CD4-positive, alpha-beta T cell treated with Interleukin-1 beta for 1 hour (primary cell): ENCODE measurements at regions not wholly inside any gene's neighbourhood (a gene's known extent, or its start where the extent isn't known, plus 50 kb on each side); places are given as distances from the start of the nearest gene placed in this dataset.

Experiments
- DNase-seq, 2 donors: peaks; one replicate each; pipeline ENCODE4 v3.0.0-alpha.2; 2020 to 2022

DNA sequence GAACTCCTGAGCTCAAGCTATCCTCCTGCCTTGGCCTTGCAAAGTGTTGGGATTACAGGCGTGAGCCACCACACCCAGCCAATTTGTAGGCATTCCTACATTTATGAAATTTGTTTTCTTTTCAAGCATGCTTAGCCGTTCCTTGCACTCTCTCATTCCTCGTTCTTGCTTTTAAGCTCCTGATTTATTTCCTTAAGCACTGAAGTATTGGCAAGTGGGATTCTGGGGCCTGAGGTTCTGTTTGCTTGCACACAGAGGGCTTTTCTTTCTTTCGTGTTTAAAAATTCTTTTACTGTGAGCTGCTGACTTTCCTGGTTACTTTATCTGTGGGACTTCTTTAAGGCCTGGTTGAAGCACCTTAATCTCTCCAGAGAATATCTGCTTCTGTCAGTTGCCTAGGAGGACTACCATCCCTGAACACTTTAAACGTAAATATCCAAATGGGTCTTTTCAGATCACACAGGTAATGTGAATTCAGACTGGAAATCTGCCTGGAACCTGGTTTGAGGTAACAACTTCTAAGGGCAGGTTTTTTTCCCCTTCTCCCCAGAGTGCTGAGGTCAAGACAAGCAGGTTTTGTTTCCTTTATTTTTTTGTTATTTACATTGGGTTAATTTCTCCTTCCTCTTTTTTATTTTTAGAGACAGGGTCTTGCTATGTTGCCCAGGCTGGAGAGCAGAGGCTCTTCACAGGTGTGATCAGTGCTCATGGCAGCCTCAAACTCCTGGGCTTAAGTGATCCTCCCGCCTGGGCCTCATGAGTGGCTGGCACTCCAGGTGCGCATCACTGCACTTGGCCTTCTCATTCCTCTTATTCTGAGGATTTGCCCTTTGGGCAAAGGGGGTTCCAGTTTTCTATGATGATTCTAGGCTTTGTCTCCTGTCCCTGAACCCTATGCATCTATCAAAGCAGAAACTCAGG is 102.9 kb downstream of the PFKFB3 start:
- no peak for DNase-seq

DNA sequence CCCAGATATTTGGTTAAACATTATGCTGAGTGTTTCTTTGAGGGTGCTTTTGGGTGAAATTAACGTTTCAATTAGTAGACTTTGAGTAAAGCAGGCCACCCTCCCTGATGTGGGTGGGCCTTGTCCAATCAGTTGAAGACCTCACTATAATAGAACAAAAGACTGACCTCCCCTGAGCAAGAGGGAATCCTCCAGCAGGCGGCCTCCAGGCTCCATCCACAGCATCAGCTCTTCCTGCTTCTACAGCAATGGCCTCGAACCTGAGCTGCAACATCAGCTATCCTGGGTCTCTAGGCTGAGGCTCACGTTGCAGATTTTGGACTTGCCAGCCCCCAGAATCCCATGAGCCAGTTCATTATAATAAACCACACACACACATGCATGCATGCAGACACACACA is 104.2 kb downstream of the PFKFB3 start:
- DNase-seq: no peak

DNA sequence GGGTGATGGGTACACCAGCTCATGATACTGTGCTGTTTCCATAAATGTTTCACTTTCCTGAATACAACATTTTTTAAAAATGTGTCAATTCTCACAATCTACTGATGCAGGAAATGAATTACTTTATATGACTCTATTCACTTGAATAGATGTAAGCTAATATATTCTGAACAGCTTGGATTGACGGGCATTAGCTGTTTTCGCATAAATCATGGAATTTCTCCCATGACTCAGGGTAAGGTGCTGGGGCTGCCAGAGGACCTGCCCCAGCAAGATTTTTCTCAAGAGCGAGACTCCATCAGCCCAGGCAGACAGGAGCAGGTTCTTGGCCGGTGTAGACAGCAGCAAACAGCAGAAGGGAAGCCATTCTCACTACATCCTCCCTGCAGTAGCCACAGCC is 107.1 kb downstream of the PFKFB3 start:
- no peak for DNase-seq

- DNase-seq: no peak
Observed at GRCh38 chr10:6310977-6311376, 108.2 kb downstream of the PFKFB3 start.

- DNase-seq: no peak
Observed at GRCh38 chr10:6311700-6312330, 109.1 kb downstream of the PFKFB3 start.

GRCh38 chr10:6312636-6313035 is 109.9 kb downstream of the PFKFB3 start:
- no peak for DNase-seq

DNA sequence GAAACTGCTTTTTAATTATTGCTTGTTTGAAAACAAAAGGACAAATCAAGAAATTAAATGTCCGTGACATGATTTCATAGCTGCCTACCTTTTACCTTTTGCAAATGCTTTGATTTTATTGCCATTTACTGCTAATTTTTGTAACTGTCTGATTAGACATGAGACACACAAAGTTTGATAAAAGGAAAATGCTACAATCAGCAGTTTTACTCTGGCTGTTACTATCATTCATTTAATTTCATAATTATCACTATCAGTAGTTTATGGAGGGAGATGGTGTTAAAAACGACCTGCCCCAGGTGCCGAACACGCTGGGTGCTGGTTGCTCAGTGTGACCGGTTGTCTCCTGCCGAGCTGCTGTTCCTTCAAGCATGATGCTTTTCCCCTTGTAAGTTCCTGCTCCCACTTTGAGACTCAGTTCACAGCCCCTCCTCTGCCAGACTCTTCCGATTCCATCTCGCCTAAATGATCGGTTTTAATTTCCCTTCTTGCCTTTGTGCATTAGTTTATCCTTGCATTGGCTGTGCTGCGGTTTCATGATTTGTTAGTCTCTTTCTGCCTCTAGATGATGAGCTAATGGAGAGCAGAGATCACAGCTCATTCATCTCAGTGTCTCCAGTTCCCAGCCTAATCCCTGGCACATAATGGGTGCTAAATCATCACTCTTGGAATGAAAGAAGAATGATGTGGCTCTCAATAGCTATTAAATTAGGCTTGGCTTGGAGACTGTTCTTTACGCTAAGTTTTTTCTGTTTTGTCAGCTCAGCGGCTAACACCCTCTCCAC is 110.6 kb downstream of the PFKFB3 start:
- no peak for DNase-seq

DNA sequence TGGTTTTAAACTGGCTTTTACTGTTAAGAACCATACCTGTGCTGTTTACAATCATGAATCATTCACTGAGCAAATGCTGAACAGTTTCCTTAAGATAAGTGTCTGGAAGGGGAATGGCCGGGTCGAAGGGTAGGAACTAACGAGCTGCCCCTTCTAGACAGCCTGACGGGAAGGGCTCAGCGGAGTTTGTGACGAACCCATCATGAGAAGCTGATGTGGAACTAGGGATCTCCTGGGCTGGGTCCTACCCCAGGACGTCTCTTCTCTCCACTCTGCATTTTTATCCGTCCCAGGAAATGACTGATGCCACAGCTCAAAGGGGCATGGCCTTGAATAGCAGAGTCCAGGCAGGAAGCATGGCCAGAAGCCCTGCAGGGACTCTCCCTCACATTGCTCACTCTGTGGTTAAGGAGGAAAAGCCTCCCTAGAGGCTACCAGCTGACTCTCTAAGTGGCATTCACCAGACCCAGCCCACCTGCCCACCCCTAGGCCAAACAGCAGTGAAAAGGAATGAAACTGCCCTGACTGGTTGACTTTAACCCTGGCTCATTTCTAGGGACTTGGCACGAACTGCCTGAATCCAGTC is 112.0 kb downstream of the PFKFB3 start:
- no peak for DNase-seq

DNA sequence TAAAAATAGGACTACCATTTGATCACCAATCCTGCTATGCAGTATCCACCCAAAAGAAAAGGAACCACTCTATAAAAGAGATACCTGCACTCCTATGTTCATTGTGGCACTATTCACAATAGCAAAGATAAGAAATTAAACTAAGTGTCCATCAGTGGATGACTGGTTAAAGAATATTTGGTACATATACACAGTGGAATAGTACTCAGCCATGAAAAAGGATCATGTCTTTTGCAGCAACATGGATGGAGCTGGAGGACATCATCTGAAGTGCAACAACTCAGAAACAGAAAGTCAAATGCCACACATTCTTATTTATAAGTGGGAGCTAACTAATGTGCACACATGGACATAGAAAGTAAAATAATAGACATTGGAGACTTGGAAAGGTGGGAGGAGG is 116.4 kb downstream of the PFKFB3 start:
- DNase-seq: no peak

- peak in 1 of 2 donors; percentile 38 for DNase-seq
Observed at GRCh38 chr10:6320320-6321010, 117.7 kb downstream of the PFKFB3 start.

- no peak for DNase-seq
Observed at GRCh38 chr10:6321880-6322279, 119.1 kb downstream of the PFKFB3 start.

DNA sequence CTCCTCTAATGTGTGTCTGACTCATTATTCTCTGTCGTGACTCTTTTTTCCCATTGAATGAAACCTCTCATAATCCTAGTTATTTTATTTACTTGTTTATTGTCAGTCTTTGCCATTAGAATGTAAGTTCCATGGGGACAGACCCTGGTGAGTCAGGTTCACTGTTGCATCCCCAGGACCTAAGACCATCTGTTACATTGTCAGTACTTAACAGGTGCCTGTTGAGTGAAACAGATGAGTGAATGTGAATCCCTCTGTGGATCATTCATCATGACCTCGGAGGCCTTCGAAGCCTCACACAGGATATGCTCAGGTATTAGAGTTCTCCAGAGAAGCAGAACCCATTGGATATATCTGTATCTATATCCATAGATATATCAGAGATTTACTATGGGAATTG is 120.1 kb downstream of the PFKFB3 start:
- DNase-seq: no peak

DNA sequence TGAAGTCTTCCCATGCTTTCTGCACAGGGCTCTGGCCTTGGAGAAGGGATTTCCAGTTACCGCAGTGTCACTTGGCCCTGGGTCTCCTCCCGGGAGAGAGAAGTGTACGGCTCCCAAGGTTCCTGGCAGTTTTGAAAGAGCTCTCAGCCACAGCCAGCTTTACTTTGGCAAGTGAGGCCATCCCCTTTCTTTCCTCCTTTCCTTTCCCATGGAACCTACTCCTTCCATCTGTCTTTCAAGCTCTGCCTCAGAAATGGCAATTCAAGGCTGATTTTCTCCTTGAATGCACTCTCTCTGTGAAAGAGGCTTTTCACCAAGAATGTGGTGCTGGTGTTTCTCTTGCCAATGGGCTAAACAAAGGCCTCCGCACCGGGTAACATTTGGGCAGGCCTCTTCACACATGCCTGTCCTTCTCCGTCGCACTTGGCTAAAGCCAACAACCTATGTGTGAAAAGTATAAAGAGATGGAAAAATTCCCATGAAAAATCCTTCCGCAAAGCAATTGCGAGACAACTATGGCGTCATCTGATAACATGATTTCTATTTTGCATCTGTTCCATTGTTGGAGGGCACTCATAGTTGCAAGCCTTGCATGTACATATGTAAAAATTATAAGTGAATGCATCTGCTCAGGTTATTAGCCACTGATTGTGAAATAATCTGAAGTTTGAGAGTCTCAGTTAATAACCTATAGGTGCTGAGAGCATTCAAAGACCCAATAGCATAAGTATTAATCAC is 125.4 kb downstream of the PFKFB3 start:
- DNase-seq: no peak

DNA sequence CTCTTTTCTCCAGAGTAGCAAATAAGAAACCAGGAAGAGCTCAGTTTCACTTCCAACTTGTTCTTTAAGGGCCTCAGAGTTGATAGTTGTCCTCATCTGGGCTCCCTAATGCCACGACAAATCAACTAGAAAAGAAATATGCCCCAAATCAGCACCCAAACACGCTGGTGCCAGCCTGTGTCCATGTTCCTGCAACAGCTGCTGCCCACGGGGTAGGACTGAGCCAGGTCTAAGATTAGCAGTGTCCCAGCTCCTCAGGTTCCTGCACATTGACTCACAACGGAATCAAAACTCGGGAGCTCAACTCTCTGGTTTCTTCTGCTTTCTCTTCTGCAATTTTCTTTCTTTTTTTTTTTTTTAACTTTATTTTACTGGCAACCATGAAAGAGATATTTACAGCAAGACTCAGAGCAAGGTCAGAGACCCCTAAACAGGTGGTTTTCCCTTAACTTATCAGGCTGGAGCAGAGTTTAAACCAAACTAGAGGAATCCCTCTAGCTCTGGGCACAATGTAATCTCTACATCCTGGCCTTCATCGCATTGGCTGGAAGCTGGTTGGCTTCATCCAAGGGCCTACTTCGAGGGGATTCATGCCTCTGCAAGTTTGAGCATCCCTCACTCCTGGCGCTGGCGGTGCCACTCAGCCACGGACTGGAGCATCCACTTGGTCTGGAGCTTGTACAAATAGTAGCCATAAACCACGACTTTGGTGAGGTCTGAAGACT is 126.1 kb downstream of the PFKFB3 start:
- DNase-seq: peak in 1 of 2 donors; percentile 3

DNA sequence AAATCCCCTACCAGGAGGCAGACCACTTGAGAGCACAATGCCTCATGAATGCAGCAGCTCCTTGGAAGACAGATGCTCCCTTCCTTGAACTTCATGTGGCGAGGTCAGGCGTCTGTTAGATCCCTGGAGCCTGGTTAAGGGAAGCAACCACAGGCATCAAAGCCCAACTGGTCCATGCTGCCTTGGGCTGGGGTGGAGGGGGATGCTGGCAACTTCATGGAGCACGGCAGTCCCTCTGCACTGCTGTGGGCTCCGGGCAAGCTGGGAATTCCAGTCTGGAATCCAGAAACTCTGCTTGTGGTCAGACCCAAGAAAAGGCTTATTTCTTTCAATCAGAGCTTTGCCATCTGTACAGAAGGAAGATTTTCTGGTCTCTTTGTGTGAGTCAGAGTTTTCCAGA is 130.4 kb downstream of the PFKFB3 start:
- DNase-seq: no peak

DNA sequence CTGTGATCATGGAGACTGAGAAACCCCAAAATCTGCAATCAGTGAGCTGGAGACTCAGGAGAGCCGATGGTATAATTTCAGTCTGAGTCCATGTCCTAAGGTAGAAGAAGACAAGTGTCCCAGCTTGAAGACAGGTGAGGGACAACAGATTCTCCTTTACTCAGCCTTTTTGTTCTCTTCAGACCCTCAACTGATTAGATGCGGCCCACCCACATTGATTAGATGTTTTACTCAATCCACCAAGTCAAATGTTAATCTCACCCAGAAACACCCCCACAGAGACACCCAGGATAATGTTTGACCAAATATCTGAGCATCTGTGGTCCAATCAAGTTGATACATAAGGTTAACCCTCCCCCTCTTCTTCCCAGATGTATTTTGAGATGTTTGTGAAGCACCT is 131.2 kb downstream of the PFKFB3 start:
- DNase-seq: no peak

- no peak for DNase-seq
Observed at GRCh38 chr10:6336016-6336415, 133.3 kb downstream of the PFKFB3 start.

GRCh38 chr10:6337382-6337781 is 134.7 kb downstream of the PFKFB3 start:
- no peak for DNase-seq

GRCh38 chr10:6338361-6338760 is 135.6 kb downstream of the PFKFB3 start:
- no peak for DNase-seq

DNA sequence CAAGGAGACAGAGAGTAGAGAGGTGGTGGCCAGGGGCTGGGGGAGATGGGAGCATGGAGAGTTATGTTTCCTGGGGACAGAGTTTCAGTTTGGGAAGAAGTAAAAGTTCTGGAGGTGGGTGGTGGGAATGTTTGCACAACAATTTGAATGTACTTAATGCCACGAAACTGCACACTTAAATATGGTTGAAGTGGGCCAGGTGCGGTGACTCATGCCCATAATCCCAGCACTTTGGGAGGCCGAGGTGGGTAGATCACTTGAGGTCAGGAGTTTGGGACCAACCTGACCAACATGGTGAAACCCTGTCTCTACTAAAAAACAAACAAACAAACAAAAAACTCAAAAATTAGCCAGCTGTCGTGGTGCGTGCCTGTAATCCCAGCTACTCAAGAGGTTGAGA is 137.2 kb downstream of the PFKFB3 start:
- no peak for DNase-seq

- DNase-seq: no peak
Observed at GRCh38 chr10:6342096-6342685, 139.5 kb downstream of the PFKFB3 start.
